Endodermal cell (in vitro differentiated cells): ENCODE measurements at regions not wholly inside any gene's neighbourhood (a gene's known extent, or its start where the extent isn't known, plus 50 kb on each side); places are given as distances from the start of the nearest gene placed in this dataset.

Experiments
- DNase-seq: peaks from one replicate; pipeline ENCODE4 v3.0.0-alpha.2; 2017
- H3K27ac ChIP-seq: 2 replicates; pipeline ENCODE4 v1.5.1; 2013; ENCODE audit warnings: mild to moderate bottlenecking, low read depth, low read length, moderate library complexity
- H3K27me3 ChIP-seq: 2 replicates; pipeline ENCODE4 v1.6.1; 2013; ENCODE audit warnings: mild to moderate bottlenecking, low read length, moderate library complexity; ENCODE audit not compliant: insufficient read depth, control insufficient read depth, poor library complexity, severe bottlenecking
- H3K36me3 ChIP-seq: 2 replicates; pipeline ENCODE4 v1.7.0; 2013; ENCODE audit warnings: mild to moderate bottlenecking, low read length, moderate library complexity; ENCODE audit not compliant: control insufficient read depth, insufficient read depth
- H3K4me1 ChIP-seq: one replicate; pipeline ENCODE4 v1.7.0; 2013; ENCODE audit warnings: low read length; ENCODE audit not compliant: control insufficient read depth, insufficient read depth
- H3K4me3 ChIP-seq: 2 replicates; pipeline ENCODE4 v1.5.1; 2013; ENCODE audit warnings: mild to moderate bottlenecking, low read length, moderate library complexity
- H3K9ac ChIP-seq: 2 replicates; pipeline ENCODE4 v1.6.1; 2013; ENCODE audit warnings: mild to moderate bottlenecking, low read length, moderate library complexity; ENCODE audit not compliant: poor library complexity, severe bottlenecking; ENCODE audit errors: extremely low read depth
- H3K9me3 ChIP-seq: 2 replicates; pipeline ENCODE4 v1.6.1; 2013; ENCODE audit warnings: mild to moderate bottlenecking, low read length, moderate library complexity; ENCODE audit not compliant: control insufficient read depth
- H3K27ac Mint-ChIP-seq: 2 replicates; pipeline ENCODE4 v1.8.0; 2020; ENCODE audit warnings: mixed read lengths
- H3K27me3 Mint-ChIP-seq: 2 replicates; pipeline ENCODE4 v1.8.0; 2021; ENCODE audit warnings: mild to moderate bottlenecking, mixed read lengths; ENCODE audit not compliant: insufficient read depth
- H3K36me3 Mint-ChIP-seq: 2 replicates; pipeline ENCODE4 v1.8.0; 2020; ENCODE audit warnings: low read depth, mixed read lengths
- H3K4me1 Mint-ChIP-seq: 2 replicates; pipeline ENCODE4 v1.8.0; 2020; ENCODE audit warnings: mixed read lengths
- H3K4me3 Mint-ChIP-seq: 2 replicates; pipeline ENCODE4 v1.8.0; 2020; ENCODE audit warnings: mild to moderate bottlenecking, moderate library complexity, mixed read lengths
- H3K9me3 Mint-ChIP-seq: 2 replicates; pipeline ENCODE4 v1.8.0; 2020; ENCODE audit warnings: mild to moderate bottlenecking, mixed read lengths
- WGBS, 2 experiments: methylation state at CpG; one replicate each; pipeline versions ENCODE4 v1.1.5 to v1.1.7; 2013; ENCODE audit warnings: missing lambda C conversion rate in 2 of 2, mixed read lengths in 1 of 2; ENCODE audit not compliant: insufficient coverage in 1 of 2, insufficient read length in 1 of 2; 5-methylcytosine and 5-hydroxymethylcytosine counted together
- TF ChIP-seq, protein P1 (sequence below): fragments of 200-600 bp; sonication (generic); conservative IDR thresholded peaks from 2 replicates; pipeline ENCODE4 v1.5.0; 2021; ENCODE audit warnings: antibody characterized with exemption, mild to moderate bottlenecking

DNA sequence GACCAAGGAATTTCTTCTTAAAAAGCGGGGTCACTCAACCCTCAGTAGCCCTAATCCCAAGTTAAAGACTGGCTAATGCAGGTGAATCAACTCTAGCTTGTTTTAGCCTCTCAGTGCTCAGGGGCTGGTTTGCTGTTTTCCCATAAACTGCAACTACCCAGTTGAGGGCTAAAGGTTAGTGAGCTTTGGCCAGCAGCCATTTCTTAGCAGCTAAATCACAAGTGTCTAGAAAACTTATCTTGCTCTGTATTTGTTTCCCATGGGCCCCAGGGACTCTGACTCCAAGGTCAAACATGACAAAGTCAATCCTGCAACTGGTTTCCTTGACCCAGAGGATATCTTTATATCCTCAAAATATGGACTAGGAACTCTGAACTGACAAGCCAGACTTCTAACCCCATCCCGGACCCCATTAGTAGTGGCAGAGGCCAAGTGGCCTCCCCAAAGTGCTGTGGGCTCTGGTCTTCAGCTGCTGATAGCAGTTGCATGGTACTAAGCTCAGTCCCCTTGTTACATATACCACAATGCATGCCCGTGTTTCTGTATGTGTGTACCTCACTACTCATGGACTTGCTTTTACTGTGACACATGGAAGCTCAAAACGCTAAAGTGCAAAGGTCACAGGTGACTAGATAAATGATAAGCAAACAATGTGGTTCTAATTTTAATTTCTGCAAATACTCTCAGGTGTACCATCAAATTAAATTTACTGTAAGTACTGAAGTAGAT, 793.0 kb upstream of the IGFBP3 start:
- no peak overlapping the region for H3K9ac ChIP-seq
- H3K4me3 ChIP-seq: no peak overlapping the region
- WGBS, 2 experiments: 0 to 70% methylated on average over 1 to 4 of the region's 4 CpGs
- no peaks in the 10 kb centered on the region for H3K27me3 Mint-ChIP-seq
- no peaks in the 10 kb centered on the region for H3K4me1 Mint-ChIP-seq
- H3K27ac ChIP-seq: no peak overlapping the region
- H3K36me3 Mint-ChIP-seq: no peaks in the 10 kb centered on the region
- H3K4me1 ChIP-seq: no peaks in the 10 kb centered on the region
- DNase-seq: no peak
- no peaks in the 10 kb centered on the region for H3K9me3 Mint-ChIP-seq
- no peak overlapping the region for H3K27ac Mint-ChIP-seq
- no peaks in the 10 kb centered on the region for H3K9me3 ChIP-seq
- TF ChIP-seq, protein P1, sequence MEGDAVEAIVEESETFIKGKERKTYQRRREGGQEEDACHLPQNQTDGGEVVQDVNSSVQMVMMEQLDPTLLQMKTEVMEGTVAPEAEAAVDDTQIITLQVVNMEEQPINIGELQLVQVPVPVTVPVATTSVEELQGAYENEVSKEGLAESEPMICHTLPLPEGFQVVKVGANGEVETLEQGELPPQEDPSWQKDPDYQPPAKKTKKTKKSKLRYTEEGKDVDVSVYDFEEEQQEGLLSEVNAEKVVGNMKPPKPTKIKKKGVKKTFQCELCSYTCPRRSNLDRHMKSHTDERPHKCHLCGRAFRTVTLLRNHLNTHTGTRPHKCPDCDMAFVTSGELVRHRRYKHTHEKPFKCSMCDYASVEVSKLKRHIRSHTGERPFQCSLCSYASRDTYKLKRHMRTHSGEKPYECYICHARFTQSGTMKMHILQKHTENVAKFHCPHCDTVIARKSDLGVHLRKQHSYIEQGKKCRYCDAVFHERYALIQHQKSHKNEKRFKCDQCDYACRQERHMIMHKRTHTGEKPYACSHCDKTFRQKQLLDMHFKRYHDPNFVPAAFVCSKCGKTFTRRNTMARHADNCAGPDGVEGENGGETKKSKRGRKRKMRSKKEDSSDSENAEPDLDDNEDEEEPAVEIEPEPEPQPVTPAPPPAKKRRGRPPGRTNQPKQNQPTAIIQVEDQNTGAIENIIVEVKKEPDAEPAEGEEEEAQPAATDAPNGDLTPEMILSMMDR: no peak
- H3K36me3 ChIP-seq: no peaks in the 10 kb centered on the region
- no peak overlapping the region for H3K4me3 Mint-ChIP-seq
- no peaks in the 10 kb centered on the region for H3K27me3 ChIP-seq

DNA sequence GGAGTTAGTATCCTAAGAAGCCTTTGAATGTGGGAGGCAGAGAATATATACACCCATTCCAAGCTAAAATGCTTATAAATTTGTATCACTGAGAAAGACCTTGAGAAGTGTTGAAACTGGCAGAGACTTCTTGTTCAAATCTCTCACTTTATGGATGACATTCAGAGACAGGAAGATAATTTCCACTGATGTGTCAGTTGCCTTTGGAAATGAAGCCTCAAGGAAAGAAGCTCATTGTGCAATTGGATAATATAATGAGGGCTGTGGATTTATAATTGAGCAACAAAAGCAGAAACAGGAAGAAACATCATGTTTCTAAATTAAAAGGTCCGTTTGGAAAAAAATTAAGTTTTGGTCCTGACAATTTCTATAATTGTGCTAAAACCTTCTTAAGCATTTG, 789.9 kb upstream of the IGFBP3 start:
- no peak overlapping the region for H3K27ac Mint-ChIP-seq
- H3K27me3 Mint-ChIP-seq: no peaks in the 10 kb centered on the region
- Histone ChIP-seq H3K27ac (no peak overlapping the region), H3K27me3 (no peaks in the 10 kb centered on the region), H3K9ac (no peak overlapping the region), H3K4me3 (no peak overlapping the region), H3K9me3 (peaks cover 4% of the 10 kb centered on the region), H3K36me3 (no peaks in the 10 kb centered on the region), H3K4me1 (no peaks in the 10 kb centered on the region)
- H3K4me1 Mint-ChIP-seq: no peaks in the 10 kb centered on the region
- H3K4me3 Mint-ChIP-seq: no peak overlapping the region
- 93 to 100% methylated on average over 1 of the region's 1 CpG for WGBS, 2 experiments
- DNase-seq: no peak
- no peaks in the 10 kb centered on the region for H3K36me3 Mint-ChIP-seq
- H3K9me3 Mint-ChIP-seq: peaks cover 4% of the 10 kb centered on the region
- TF ChIP-seq, protein P1: no peak

DNA sequence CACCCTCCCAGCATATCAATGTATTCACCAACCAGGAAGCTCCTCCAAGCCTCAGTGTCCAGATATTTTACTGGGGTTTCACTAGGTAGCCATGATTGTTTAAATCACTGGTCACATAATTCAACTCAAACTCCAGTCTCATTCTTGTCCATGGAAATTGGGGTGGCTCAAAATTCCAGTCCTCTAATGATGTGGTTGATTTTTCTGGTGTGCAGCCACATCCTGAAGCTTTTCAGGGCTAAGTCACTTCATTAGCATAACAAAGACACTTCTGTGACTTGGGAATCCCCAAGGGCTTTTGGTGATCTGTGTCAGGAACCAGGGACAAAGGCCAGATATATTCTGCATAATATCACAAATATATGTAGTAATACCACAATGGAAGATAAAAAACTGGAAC, 786.9 kb upstream of the IGFBP3 start:
- H3K27ac ChIP-seq: no peak overlapping the region
- H3K9ac ChIP-seq: no peak overlapping the region
- H3K9me3 ChIP-seq: peaks cover 4% of the 10 kb centered on the region
- DNase-seq: no peak
- H3K4me1 ChIP-seq: no peaks in the 10 kb centered on the region
- Mint-ChIP-seq H3K27me3 (no peaks in the 10 kb centered on the region), H3K4me1 (no peaks in the 10 kb centered on the region), H3K9me3 (peaks cover 4% of the 10 kb centered on the region), H3K4me3 (no peak overlapping the region), H3K27ac (no peak overlapping the region), H3K36me3 (no peaks in the 10 kb centered on the region)
- H3K4me3 ChIP-seq: no peak overlapping the region
- TF ChIP-seq, protein P1: no peak
- no peaks in the 10 kb centered on the region for H3K27me3 ChIP-seq
- H3K36me3 ChIP-seq: no peaks in the 10 kb centered on the region
